LNCaP clone FGC (cell line): ENCODE measurements at regions not wholly inside any gene's neighbourhood (a gene's known extent, or its start where the extent isn't known, plus 50 kb on each side); places are given as distances from the start of the nearest gene placed in this dataset.

ENCODE experiments used
- DNase-seq: peaks from one replicate; pipeline ENCODE4 v3.0.0-alpha.2; 2011; ENCODE audit warnings: low read depth
- H3K4me3 ChIP-seq: 2 replicates; pipeline ENCODE4 v1.5.1; 2011; ENCODE audit warnings: mild to moderate bottlenecking, low read depth, low read length, control low read depth
- CTCF ChIP-seq: IDR thresholded peaks from 2 replicates; pipeline ENCODE4 v1.5.1; 2012; ENCODE audit warnings: mild to moderate bottlenecking; ENCODE audit not compliant: control insufficient read depth, insufficient read depth; ENCODE audit errors: extremely low read depth

GRCh38 chr13:80436571-80437169 lies 95.7 kb upstream of the SPRY2 start:
- no peak for TF ChIP-seq CTCF
- no peak overlapping the region for H3K4me3 ChIP-seq
- DNase-seq: no peak

GRCh38 chr13:80430561-80430960 lies 89.6 kb upstream of the SPRY2 start:
- no peak for DNase-seq
- TF ChIP-seq CTCF: no peak
- no peak overlapping the region for H3K4me3 ChIP-seq

- H3K4me3 ChIP-seq: no peak overlapping the region
- TF ChIP-seq CTCF: no peak
- DNase-seq: no peak
Measured at GRCh38 chr13:80428349-80429096, 87.6 kb upstream of the SPRY2 start.

GRCh38 chr13:80419416-80419815 lies 78.5 kb upstream of the SPRY2 start:
- H3K4me3 ChIP-seq: no peak overlapping the region
- no peak for DNase-seq
- no peak for TF ChIP-seq CTCF

GRCh38 chr13:80413611-80414010 lies 72.7 kb upstream of the SPRY2 start:
- H3K4me3 ChIP-seq: no peak overlapping the region
- DNase-seq: no peak
- TF ChIP-seq CTCF: no peak

GRCh38 chr13:80408270-80408669 lies 67.3 kb upstream of the SPRY2 start:
- H3K4me3 ChIP-seq: no peak overlapping the region
- DNase-seq: no peak
- no peak for TF ChIP-seq CTCF
